Suppressor macrophage (primary cell): ENCODE measurements at regions not wholly inside any gene's neighbourhood (a gene's known extent, or its start where the extent isn't known, plus 50 kb on each side); places are given as distances from the start of the nearest gene placed in this dataset.
A peak's percentile ranks its signal among the peaks of the same experiment; 100 is the strongest.

Experiments used
- DNase-seq, 4 experiments: peaks; one replicate each; pipeline ENCODE4 v3.0.0-alpha.2; 2020 to 2022

GRCh38 chr3:117084739-117085270, 375.2 kb downstream of the TUSC7 start:
- DNase-seq = peak in 1 of 4 experiments; percentile 7

DNA sequence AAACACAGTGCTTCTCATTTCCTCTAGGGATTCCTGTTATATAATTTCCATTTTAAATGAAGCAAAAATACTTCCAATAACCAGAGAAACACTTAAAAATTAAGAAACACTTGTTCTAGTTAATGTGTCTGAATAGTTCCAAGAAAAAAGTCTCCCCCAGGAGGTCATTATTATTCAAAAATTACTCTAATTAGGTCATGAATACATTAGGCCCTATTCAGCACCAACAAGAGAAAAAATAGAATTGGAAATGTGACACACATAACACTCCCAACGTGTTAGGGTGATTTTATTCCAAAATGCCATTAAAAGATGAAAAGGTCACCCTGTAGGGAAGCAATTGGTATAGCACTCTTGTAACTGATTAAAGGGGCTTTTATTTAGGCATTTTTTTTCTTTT, 382.1 kb downstream of the TUSC7 start:
- no peak for DNase-seq

- no peak for DNase-seq
Measured at GRCh38 chr3:117096549-117096948, 387.0 kb downstream of the TUSC7 start.

DNA sequence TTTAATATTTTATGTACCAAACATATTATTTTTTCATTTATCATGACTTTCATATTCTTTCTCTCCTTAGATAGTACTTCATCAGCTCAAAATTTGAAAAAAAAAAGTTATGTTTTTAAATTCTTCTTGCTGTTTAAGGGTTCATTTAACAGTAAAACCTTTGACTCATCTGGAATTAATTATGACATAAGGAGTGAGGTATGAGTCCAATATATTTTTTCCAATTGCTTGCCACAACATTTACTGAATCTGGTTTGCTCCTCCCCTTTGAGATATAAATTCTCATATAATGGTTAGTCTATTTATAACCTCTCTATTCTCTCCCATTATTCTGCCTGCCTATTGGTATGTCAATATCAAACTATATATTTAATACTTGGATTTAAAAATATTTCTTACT, 387.8 kb downstream of the TUSC7 start:
- no peak for DNase-seq

DNA sequence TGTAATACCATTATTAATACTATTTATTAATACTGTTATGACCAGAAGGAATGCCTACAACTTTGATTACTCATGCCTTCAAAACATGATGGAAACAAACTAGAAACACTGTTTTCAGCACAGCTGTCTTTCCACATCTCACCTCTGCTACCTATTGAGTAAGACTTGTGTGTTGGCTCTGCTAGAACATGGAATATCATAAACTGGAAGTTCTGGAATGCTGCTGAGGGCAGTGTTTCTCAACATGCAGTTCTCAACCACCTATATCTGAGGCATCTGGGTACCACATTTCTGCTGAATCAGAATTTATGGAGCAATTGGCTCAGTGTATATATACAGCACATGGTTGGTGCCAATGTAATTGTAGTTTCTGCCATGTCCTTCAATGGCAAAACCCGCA, 392.1 kb downstream of the TUSC7 start:
- no peak for DNase-seq

- DNase-seq = no peak
Measured at GRCh38 chr3:117102426-117102825, 392.8 kb downstream of the TUSC7 start.

DNA sequence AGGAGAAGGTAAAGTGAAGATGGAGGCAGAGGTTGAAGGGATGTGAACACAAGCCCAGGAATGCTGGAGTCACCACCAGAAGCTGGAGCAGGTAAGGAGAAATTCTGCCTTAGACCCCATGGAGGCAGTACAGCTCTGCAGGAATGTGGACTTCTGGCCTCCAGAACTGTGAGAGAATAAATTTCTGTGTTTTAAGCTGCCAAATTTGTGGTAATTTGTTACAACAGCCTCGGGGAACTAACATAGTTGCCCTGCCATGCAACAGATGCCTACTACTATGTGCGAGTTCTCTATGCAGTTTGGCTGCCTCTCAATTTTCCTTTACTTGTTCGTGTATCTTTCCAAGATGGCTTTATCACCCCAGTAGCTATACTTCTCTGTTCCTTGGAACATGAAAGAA, 394.1 kb downstream of the TUSC7 start:
- DNase-seq = no peak

DNA sequence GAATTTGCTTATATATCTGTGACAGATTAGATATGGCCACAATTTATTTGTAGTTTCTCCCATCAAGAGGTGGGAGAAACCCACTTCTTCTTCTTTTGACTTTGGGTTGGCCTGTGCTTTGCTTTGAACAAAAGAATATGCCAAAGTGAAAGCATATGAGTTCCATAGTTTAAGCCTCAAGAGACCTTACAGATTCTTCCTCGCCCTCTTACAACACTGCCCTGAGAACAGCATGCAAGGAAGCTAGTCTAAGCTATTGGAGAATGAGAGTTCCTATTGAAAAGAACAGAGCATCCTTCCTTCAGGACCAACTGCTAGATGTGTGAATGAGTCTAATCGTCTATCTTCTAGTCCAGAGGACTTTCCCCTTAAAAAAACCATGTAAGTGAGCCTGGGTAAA, 394.8 kb downstream of the TUSC7 start:
- DNase-seq = no peak

DNA sequence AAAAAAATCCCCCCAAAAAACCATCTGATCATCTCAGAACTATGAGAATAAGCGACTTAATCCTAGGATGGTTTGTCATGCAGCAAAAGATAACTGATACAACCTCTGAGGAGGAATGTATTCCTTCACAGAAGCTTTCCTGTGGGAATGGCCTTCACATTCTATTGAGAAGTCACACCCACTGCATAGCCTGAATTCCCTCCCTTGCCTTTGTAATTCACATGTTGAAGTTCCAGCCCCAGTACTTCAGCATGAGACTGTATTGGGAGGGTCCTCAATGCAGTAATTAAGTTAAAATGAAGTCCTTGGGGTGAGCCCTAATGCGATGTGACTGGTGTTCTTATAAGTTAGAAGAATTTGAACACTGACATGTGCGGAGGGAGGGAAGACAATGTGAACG, 395.2 kb downstream of the TUSC7 start:
- DNase-seq = no peak

- DNase-seq = no peak
Measured at GRCh38 chr3:117105686-117106085, 396.1 kb downstream of the TUSC7 start.

DNA sequence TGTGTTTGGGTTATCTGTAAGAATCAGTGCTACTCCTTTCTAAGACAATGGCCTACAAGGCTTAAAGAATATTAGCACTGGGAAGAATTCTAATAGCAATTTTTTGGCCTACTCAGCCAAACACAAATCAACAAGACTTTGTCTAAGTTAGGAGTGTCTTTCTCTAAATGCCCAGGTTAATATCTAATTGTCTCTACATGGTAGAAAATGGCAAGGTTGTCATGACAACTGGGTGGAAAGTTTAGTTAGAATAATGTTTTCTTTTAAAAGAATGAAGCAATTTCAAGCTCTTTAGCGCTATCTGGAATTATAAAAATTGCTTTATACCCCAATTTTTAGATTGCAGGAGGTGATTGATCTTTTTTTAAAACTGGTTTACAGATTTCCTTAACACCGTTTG, 396.8 kb downstream of the TUSC7 start:
- DNase-seq = no peak

DNA sequence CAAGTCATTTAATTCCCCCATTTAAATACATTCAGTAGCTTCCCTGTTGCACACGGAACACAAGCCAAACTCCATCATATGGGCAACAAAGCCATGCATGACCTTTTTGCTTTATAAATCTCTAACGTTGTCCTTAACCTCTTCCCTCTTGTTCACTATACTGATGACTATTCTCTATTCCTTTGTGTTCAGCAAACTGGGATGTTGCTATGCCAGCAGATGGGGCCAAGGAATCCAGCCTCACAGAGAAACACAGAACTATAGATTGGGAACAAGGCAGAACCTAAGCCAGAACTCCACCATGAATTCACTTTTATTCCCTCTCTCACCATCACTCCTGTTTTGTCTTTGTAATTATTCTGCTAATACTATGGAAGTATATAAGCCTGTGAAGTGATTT, 398.4 kb downstream of the TUSC7 start:
- DNase-seq = no peak

DNA sequence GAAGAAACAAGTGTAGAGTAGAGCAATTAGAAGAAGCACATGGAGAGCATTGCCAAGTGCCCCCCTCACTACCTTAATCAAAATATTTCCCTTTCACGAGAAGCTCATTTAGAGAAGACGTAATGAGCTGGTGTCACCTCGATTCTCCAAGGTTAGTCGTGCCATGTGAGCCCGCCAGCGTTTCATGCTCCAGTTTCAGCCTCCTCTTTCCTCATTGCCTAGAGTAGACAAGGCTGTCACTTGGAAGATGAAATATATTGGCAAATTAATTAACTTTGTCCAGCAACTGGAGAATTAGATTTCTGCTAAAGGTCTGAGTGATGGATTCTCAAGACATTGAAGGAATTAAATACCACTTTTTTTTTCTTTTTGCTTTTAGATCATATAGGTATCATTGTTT, 399.6 kb downstream of the TUSC7 start:
- no peak for DNase-seq

GRCh38 chr3:117114517-117115265, 405.1 kb downstream of the TUSC7 start:
- DNase-seq = no peak

- no peak for DNase-seq
Measured at GRCh38 chr3:117117188-117117936, 407.8 kb downstream of the TUSC7 start.

GRCh38 chr3:117118604-117119003, 409.0 kb downstream of the TUSC7 start:
- no peak for DNase-seq

DNA sequence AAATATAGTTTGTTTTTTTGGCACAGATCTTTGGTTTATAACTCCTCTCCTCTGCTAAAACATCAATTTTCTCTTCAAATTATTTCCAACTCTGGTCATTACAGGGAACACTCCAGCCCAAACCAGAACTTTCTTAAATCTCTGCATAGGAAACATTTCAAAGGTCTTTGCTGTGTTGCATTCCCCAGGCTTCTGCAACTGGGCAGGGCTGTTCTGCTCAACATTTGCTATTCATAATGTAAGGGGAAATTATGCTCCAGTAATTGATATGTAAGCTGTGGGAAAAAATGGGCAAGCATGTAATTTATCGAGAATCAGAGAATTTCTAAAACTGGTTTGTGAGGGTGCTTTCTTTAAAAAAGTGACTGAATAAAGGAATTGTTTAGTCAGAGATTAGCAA, 410.4 kb downstream of the TUSC7 start:
- DNase-seq = no peak

DNA sequence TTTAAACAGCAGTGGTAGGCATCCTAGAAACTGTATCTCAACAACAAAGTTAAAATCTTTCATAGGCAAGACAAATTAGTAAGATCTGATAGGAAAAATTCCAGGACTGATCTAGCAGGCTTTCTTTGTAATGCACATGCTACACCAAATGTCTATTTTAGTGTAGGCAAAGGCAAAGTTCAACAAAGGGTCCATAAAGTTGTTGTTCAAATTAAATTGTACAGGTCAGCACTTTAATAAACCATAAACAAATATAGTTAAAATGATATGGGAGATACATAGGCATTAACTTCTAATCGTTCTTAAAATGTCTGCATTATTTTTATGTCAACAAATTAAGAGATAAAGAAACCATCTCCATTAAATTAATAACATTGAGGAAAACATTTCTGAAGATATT, 413.0 kb downstream of the TUSC7 start:
- no peak for DNase-seq

GRCh38 chr3:117126460-117126859, 416.9 kb downstream of the TUSC7 start:
- DNase-seq = no peak

GRCh38 chr3:117126946-117127546, 417.5 kb downstream of the TUSC7 start:
- no peak for DNase-seq

- no peak for DNase-seq
Measured at GRCh38 chr3:117128133-117128532, 418.6 kb downstream of the TUSC7 start.

- no peak for DNase-seq
Measured at GRCh38 chr3:117128872-117129271, 419.3 kb downstream of the TUSC7 start.

DNA sequence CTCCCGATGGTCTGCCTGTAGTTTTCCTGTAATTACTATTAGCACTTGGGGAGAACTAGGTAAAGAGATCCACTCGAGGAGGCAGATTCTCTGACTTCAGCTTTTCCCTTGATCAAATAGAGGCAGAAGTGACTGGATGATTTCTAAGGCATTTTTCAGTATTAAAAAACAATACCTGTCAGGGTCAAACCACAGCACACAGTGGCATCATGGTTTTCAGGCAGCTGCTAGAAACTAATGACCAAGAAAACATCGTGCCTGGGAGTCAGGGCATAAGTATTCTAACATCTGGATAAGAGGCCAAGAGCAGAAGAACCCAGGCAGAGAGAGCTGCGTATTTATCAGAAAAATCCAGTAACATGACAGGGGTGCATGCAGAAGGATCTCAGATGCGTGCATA, 419.9 kb downstream of the TUSC7 start:
- no peak for DNase-seq

DNA sequence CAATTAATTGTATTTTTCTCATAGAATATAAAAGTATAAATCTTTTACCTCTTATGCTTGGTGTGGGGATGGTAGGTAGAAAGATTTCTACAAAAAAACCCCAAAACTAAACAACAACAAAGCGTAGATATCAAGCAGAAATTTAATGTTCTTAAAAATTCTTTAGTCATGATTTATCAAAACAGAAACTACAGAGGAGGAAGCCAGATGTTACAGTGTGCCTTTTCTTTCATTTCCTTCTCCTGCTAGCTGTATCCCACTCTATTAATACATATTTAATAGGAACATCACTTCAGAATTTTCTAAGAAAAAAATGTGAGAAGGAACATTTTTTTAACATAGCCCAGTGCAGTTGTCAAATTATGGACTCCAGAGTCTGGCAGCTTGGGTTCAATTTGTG, 420.6 kb downstream of the TUSC7 start:
- DNase-seq = peak in 2 of 4 experiments; percentile 5 to 44
